Upper lobe of left lung (tissue), 4 donors: ENCODE measurements at regions not wholly inside any gene's neighbourhood (a gene's known extent, or its start where the extent isn't known, plus 50 kb on each side); places are given as distances from the start of the nearest gene placed in this dataset.

Source experiments
- EP300 ChIP-seq, 4 donors: sonication (generic); formaldehyde crosslinking; IDR thresholded peaks; one replicate each; pipeline ENCODE4 v1.5.1; 2017; ENCODE audit warnings: antibody characterized with exemption in 4 of 4, control low read depth in 2 of 4
- POLR2A ChIP-seq, 4 donors: fragments of 450-650 bp; IDR thresholded peaks; one replicate each; pipeline ENCODE4 v1.5.1; 2016 to 2017; ENCODE audit warnings: antibody characterized with exemption in 4 of 4, mild to moderate bottlenecking in 2 of 4
- POLR2AphosphoS5 ChIP-seq, 2 donors: sonication (generic); formaldehyde crosslinking; IDR thresholded peaks; one replicate each; pipeline ENCODE4 v1.5.1; 2017; ENCODE audit warnings: antibody characterized with exemption in 2 of 2
- TF ChIP-seq, protein P1 (sequence below), 6 experiments: fragments of 450-650 bp in 4 of 6; fragments of 200-600 bp in 2 of 6; sonication (generic) in 2 of 6; IDR thresholded peaks; one replicate each; pipeline ENCODE4 v1.5.1; 2016 to 2019; ENCODE audit warnings: antibody characterized with exemption in 6 of 6

DNA sequence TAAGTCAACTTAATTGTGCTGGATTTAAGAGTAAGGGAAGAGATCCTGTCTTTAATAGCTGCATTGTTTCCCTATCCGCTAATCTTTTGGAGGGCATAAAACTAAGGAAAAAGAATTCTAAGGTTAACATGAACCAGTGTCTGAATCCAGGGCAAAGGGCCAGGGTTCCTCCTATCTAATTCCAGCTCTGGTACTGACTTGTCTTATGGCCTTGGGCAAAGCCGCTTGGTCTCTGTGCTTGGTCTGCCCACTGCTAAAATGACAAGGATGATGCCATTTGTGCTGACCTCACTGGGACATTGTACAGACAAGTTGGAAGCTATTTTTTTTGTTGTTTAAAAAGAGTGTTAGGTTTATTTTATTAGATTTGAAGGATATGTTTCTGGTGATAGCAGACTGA, 334.7 kb upstream of the PIK3R1 start:
- no peak for TF ChIP-seq POLR2A (IDR thresholded peaks at IDR 0.05)
- TF ChIP-seq, protein P1, sequence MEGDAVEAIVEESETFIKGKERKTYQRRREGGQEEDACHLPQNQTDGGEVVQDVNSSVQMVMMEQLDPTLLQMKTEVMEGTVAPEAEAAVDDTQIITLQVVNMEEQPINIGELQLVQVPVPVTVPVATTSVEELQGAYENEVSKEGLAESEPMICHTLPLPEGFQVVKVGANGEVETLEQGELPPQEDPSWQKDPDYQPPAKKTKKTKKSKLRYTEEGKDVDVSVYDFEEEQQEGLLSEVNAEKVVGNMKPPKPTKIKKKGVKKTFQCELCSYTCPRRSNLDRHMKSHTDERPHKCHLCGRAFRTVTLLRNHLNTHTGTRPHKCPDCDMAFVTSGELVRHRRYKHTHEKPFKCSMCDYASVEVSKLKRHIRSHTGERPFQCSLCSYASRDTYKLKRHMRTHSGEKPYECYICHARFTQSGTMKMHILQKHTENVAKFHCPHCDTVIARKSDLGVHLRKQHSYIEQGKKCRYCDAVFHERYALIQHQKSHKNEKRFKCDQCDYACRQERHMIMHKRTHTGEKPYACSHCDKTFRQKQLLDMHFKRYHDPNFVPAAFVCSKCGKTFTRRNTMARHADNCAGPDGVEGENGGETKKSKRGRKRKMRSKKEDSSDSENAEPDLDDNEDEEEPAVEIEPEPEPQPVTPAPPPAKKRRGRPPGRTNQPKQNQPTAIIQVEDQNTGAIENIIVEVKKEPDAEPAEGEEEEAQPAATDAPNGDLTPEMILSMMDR (IDR thresholded peaks at IDR 0.05): no peak
- TF ChIP-seq EP300 (IDR thresholded peaks at IDR 0.05): no peak
- no peak for TF ChIP-seq POLR2AphosphoS5 (IDR thresholded peaks at IDR 0.05)
